ENCODE measurements at regions not wholly inside any gene's neighbourhood (a gene's known extent, or its start where the extent isn't known, plus 50 kb on each side); places are given as distances from the start of the nearest gene placed in this dataset.

- TF ChIP-seq CTCF (IDR thresholded peaks at IDR 0.05; ENCODE audit: low read length): no peak
- TF ChIP-seq EZH2 (IDR thresholded peaks at IDR 0.05; ENCODE audit: borderline replicate concordance, low read length): no peak
Observed at GRCh38 chr2:3060049-3060448, 317.6 kb downstream of the EIPR1 start.
